HG02623 (cell line): ENCODE measurements at regions not wholly inside any gene's neighbourhood (a gene's known extent, or its start where the extent isn't known, plus 50 kb on each side); places are given as distances from the start of the nearest gene placed in this dataset.
"Not testable (repeated sequence)": the region's sequence is repeated elsewhere in the genome, so short reads cannot be mapped to it uniquely, and the experiment has no call there.

Source experiments
- ATAC-seq: cut with Tn5 transposase; IDR thresholded peaks from one replicate; pipeline ENCODE4 v1.9.1; 2021; ENCODE audit warnings: moderate library complexity; ENCODE audit not compliant: unreplicated experiment

DNA sequence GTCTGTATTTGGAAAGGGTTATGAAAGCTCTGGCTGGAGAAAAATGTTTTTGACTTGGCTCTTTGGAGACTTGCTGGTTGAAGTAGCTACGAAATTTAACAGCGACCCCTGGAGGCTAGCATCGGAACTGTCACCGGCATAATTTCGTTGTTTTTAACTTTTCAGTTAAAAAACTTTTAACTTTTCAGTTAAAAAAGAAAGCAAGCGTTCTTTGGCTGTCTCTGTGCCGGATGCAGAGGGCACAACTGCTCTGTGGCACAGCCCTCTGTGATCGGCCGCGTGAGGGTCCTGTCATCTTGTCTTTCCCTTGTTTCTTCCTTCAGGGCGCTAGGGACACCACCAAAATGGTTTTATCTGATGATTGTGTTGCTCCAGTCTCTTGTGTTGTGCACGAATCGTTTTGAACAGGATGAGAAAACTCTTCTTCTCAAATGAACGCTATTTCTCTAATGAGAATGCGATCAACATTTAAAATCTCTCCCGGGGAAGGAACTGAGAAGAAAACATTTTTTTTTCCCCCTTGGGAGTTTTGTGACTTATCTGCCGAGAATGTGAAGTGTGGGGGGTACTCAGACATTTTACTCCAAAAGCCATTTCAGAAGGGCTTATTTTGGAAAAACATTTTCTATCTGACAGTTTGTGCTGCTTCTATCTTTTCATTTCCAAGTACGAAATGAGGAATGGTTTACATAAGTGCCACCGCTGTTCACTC lies 57.1 kb downstream of the ADCYAP1 start:
- ATAC-seq: no peak

DNA sequence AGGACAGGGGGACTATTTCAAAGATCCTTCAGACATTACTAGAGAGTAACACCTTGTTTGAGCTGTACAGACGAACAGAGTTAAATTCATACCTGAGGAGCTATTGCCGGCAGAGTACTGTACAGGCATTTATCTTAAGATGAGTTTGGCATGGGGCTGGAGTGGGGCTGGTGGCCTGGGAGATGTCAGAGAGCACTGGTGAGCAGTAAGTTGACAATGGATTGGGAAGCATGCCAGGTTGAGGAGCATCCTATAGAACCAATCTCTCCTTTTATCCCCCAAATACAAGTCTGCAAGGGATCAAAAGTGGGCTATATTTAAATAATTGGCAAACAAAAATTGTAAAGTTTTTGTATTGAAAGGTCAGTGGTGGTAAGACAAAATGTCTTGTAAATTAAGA lies 58.6 kb downstream of the ADCYAP1 start:
- ATAC-seq: no peak

DNA sequence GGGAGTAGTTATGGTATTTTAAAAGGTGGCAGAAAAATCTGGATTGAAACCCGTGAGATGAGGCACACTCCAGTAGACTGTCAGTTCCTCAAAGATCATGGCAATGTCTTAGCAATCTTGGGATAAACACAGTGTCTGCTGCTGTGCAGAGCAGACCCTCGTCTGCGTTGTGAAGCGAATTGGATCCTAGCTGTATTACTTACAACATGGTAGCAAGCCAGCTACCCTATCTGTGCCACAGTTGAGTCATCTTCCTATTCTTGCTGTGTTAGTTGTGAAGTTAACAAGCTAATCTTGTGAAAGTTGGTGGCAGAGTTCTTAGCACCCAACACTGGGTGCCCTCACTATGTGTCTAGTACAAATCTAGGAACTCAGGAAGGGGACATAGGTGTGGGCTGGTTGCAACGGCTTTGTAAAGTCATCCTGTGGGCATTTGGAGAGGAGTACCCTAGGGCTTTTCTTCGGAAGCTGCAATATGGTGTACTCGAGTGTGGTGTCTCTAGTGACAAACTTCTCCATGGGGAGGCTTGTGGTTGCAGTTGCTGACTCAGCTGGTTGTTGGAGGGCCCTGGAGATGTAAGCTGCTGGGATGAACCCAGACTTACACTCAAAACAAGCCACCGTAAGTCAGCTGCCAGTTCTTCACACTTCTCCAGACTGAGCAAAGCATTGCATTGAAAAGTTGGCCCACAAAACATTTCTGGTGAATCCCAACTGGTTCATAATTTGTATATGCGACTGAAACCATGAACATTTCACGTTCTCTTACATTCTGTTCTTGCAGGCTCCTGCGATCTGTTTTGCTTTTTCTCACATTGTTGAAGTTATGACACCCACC lies 61.5 kb downstream of the ADCYAP1 start:
- ATAC-seq: no peak

DNA sequence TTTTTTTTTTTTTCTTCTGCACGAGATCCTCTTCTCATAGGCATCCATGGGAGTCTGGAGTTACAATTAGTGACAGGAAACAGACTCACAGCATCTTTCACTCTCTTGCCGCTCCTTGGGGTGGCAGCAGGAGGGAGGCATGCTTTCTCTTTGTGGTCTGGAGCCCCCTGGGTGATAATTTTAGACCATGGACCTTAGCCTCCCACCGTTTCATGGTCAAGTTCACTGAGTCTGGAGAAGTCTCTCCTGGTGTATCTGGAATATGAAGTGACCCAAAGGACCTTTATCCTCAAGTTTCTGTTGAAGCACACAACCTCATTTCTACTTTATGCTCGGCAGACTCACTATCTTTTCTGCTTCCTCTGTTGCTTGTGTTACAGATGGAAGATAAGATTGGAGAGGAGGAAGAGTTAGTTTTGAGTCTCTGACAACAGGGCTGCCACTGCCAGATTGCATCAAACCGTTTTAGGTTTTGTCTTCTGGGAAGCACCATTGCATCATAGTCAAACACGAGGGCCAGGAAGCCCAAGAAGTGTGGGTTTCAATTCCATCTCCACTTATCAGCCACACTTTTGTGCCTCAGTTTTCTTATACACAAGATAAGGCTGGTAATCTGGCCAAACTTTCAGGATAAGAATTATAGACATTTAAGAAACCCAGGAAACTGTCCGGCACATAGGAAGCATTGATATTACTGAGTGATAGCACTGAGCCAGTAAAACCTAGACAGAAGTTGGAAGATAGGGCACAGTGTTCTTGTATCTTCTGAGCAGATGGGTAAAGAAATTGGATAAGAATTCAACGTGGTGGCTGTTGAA lies 62.3 kb downstream of the ADCYAP1 start:
- no peak for ATAC-seq

DNA sequence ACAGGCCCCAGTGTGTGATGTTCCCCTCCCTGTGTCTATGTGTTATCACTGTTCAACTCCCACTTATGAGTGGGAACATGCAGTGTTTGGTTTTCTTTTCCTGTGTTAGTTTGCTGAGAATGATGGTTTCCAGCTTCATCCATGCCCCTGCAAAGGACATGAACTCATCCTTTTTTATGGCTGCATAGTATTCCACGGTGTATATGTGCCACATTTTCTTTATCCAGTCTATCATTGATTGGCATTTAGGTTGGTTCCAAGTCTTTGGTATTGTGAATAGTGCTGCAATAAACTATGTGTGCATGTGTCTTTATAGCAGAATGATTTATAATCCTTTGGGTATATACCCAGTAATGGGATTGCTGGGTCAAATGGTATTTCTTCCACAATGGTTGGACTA lies 64.2 kb downstream of the ADCYAP1 start:
- not testable (repeated sequence) for ATAC-seq

DNA sequence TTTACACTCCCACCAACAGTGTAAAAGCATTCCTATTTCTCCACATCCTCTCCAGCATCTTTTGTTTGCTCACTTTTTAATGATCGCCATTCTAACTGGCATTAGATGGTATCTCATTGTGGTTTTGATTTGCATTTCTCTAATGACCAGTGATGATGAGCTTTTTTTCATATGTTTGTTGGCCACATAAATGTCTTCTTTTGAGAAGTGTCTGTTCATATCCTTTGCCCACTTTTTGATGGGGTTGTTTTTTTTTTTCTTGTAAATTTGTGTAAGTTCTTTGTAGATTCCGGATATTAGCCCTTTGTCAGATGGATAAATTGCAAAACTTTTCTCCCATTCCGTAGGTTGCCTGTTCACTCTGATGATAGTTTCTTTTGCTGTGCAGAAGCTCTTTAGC lies 64.6 kb downstream of the ADCYAP1 start:
- not testable (repeated sequence) for ATAC-seq

DNA sequence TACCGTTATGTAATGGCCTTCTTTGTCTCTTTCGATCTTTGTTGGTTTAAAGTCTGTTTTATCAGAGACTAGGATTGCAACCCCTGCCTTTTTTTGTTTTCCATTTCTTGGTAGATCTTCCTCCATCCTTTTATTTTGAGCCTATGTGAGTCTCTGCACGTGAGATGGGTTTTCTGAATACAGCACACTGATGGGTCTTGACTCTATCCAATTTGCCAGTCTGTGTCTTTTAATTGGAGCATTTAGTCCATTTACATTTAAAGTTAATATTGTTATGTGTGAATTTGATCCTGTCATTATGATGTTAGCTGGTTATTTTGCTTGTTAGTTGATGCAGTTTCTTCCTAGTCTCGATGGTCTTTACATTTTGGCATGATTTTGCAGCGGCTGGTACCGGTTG lies 69.9 kb downstream of the ADCYAP1 start:
- ATAC-seq: not testable (repeated sequence)

DNA sequence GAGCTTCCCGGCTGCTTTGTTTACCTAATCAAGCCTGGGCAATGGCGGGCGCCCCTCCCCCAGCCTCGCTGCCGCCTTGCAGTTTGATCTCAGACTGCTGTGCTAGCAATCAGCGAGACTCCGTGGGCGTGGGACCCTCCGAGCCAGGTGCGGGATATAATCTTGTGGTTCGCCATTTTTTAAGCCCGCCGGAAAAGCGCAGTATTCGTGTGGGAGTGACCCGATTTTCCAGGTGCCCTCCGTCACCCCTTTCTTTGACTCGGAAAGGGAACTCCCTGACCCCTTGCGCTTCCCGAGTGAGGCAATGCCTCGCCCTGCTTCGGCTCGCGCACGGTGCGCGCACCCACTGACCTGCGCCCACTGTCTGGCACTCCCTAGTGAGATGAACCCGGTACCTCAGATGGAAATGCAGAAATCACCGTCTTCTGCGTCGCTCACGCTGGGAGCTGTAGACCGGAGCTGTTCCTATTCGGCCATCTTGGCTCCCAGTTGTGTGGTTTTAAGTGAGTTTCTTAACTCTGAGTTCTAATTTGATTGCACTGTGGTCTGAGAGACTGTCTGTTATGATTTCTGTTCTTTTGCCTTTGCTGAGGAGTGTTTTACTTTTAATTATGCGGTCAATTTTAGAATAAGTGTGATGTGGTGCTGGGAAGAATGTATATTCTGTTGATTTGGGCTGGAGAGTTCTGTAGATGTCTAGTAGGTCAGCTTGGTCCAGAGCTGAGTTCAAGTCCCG lies 71.9 kb downstream of the ADCYAP1 start:
- not testable (repeated sequence) for ATAC-seq

DNA sequence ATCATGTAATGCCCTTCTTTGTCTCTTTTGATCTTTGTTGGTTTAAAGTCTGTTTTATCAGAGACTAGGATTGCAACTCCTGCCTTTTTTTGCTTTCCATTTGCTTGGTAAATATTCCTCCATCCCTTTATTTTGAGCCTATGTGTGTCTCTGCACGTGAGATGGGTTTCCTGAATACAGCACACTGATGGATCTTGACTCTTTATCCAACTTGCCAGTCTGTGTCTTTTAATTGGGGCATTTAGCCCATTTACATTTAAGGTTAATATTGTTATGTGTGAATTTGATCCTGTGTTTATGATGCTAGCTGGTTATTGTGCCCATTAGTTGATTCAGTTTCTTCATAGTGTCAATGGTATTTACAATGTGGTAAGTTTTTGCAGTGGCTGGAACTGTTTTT lies 72.7 kb downstream of the ADCYAP1 start:
- ATAC-seq: not testable (repeated sequence)

DNA sequence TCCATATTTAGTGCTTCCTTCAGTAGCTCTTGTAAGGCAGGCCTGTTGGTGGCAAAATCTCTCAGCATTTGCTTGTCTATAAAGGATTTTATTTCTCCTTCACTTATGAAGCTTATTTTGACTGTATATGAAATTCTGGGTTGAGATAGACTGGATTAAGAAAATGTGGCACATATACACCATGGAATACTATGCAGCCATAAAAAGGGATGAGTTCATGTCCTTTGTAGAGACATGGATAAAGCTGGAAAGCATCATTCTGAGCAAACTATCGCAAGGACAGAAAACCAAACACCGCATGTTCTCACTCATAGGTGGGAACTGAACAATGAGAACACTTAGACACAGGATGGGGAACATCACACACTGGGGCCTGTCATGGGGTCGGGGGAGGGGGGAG lies 73.1 kb downstream of the ADCYAP1 start:
- ATAC-seq: not testable (repeated sequence)

DNA sequence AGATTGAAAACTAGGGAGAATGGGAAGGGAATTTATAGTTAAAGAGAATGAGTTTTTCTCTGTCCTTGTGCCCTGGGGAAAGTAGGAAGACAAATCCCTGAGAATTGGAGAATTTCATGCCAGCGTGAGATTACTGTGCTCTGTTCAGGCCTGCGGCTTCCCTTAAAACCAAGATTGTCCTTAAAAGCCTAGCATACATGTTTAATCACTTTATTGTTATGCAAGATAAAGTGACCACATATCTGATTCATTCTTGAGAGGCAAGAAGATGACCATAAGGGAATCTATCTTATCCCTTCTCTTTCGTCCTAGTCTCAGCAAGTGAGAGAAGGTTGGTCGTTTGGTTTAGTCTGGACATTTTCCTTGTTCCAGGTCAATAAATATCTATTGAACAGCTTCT lies 75.9 kb downstream of the ADCYAP1 start:
- no peak for ATAC-seq

DNA sequence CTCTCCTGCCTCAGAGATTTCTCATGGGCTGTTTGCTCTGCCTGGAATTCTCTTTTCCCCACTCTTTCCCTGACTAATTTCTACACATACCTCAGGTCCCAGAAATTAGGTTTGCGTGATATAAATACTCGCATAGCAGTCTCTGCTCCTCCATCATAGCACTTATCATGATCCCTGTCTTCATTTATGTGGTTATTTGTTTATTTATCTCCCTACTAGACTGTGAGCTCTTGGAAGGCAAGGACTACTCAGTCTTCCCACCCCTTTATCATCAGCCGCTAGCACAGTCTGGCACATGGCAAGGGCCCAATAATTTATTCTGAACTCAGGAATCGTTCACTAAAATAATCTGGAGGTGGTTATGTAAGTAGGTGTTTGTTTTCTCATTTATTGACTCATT lies 79.3 kb downstream of the ADCYAP1 start:
- no peak for ATAC-seq

DNA sequence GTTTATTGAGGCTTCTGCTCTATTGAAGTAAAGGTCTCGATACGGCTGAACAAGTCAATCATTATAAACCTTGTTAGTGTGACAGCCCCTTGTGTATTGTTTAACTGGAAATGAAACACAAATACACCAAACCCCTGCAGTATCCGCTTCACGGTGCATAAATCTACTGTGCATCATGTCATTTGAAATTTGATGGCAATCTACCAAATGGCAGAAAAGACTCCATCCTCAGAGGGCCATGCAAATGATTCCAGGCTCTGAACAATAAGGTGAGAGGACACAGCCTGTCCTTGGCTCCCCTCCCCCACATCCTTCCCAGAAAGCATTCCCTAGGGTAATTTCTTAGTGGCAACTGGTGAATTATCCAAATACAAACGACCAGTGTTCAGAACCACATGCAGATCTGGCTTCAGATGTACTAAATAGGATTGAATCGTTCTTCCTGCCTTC lies 80.6 kb downstream of the ADCYAP1 start:
- no peak for ATAC-seq

DNA sequence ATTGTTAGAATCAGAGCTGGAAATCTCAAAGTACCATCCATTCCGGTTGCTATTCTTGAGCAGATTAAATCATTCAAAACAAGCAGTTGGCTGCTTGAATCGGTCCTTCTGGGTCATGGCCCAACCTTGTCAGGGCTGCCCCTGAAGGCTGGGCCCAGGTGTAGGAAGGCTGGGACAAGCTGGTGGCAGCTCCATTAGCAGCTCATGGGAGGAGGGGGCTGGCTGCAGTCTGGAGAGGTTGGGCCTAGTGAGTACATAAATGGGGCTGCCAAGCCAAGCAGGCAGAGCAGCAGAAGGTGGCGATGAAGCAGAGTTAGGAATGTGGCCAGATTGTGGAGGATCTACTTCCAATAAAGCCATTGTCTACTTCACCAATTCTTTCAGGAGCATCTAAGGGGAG lies 81.4 kb downstream of the ADCYAP1 start:
- no peak for ATAC-seq

DNA sequence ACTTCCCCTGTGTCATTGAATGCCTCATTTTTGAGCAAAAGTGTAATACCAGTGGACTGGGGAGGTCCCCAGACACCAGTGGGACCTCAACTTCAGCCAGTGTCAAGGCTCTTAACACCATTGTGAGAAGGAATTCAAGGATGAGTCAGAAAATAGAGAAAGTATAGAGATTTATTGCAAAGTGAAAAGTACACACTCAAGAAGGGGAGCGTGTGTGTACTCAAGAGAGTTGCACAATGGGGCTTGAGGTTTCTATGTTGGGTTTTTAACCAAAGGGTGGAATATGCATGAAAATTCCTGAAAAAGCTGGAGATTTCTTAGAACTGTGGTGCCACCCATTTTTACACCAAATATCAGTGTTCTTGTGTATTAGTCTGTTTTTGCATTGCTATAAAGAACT lies 81.9 kb downstream of the ADCYAP1 start:
- ATAC-seq: no peak

DNA sequence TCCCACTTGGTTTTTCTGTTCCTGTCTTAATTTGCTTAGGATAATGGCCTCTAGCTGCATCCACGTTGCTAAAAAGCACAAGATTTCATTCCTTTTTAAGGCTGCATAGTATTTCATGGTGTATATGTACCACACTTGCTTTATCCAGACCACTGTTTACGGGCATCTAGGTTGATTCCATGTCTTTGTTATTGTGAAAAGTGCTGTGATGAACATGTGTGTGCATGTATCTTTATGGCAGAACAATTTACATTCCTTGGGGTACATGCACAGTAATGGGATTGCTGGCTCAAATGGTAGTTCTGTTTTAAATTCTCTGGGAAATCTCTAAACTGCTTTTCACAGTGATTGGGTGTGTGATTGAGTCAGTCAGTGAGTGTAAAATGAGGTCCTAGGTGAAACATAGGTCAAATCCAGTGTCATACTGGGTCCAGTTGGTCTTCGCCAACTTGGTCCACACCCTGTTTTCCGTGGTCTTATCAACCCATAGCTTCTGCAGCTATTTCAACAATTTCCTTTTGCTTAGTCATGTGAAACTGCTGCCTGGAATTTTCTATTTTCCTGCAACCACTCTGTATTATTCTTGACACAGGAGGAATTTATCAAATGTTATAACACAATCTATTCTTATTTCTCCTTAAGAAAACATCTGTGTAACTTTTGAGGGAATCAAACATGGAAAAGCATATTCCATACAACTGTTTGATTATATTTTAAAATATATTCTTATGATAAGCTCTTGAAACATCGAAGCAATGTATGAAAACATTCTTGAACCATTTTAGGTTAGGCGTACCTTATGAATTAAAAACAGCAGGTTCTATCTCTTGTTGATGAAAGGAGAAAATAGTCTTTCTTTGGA lies 82.9 kb downstream of the ADCYAP1 start:
- ATAC-seq: no peak

DNA sequence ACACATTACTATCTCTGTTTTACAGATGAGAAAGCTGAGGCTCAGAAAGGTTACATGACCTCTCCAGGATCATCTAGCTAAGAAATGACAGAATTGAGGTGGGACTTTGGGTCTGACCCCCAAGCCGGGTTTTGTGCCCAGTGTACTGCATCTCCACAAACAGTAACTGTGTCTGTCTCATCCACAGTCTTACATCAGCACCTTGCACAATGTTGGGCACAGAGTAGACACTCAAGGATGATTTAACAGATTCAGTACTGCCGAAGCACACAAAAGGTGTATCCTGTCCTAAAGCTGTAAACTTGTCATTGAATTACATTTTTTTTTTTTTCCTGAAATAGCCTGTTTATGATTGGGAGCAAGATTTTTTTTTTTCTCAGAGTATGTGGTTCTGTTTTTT lies 84.8 kb downstream of the ADCYAP1 start:
- ATAC-seq: no peak

DNA sequence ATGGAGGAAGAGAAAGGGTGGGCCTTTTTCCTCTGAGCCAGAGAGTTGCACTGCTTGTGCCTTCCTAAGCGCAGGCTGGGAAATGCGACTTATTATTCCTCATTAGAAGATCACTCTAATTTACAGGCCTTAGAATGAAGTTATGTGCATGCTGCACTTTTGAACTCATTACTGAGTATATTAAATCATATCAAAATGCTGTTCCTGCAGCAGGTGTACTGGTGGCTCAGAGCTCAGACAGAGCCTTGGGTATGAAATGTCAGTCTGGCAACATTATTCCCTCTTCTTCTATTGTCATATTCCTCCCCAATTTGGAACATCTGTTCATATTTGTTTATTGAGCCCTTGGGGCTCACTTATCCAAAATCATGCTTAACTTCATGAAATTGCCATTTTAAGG lies 85.5 kb downstream of the ADCYAP1 start:
- ATAC-seq: no peak

DNA sequence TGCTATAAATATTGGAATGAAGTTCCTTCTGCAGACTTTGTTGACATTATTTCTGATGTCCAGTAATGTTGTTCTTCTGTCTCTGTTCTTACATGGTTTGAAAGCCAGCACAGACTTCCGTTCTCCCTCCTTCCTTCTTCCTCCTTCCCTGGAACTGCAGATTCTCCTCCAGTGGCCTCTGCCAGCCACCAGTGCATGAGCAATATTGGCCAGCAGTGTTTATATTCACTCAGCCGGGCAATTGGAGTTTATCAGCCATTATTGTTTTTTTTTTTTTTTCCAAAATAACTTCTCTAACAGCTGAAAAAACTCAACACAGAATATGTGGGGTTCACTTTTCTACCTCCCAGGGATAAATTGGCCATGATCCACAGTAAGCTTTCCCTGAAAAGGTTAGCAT lies 86.8 kb downstream of the ADCYAP1 start:
- no peak for ATAC-seq

DNA sequence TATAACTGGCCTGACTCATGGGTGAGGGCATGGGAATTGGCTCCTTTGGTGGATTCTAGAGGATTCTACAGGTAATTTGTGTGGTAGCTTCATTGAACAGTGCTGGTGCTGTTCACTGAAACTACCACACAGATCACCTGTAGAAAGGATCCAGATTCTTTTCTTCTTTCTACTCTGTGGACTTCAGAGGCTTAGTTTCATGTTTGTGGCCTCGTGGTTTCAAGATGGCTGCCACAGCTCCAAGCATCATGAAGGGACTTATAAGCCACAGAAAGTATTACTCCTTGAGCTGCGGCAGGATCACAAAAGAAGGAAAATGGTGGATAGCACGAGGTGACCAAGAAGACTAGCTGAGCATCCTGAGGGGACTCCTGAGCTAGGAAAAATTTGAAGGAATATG lies 88.9 kb downstream of the ADCYAP1 start:
- ATAC-seq: no peak
